H1 (cell line): ENCODE measurements at regions not wholly inside any gene's neighbourhood (a gene's known extent, or its start where the extent isn't known, plus 50 kb on each side); places are given as distances from the start of the nearest gene placed in this dataset.

Experiments used
- SP2 ChIP-seq: IDR thresholded peaks from 2 replicates; pipeline ENCODE4 v1.6.1; 2012; ENCODE audit warnings: mild to moderate bottlenecking, low read length, inconsistent platforms
- TF ChIP-seq, protein P1 (sequence below), 3 experiments: IDR thresholded peaks; 1 replicate in 2 of 3; 2 replicates in 1 of 3; pipeline versions ENCODE4 v1.5.1 to v1.6.1; 2011; ENCODE audit warnings: low read length in 3 of 3, mild to moderate bottlenecking in 3 of 3, inconsistent platforms in 2 of 3, low read depth in 1 of 3, moderate library complexity in 1 of 3; ENCODE audit not compliant: insufficient read depth in 1 of 3; ENCODE audit errors: control extremely low read depth in 1 of 3

DNA sequence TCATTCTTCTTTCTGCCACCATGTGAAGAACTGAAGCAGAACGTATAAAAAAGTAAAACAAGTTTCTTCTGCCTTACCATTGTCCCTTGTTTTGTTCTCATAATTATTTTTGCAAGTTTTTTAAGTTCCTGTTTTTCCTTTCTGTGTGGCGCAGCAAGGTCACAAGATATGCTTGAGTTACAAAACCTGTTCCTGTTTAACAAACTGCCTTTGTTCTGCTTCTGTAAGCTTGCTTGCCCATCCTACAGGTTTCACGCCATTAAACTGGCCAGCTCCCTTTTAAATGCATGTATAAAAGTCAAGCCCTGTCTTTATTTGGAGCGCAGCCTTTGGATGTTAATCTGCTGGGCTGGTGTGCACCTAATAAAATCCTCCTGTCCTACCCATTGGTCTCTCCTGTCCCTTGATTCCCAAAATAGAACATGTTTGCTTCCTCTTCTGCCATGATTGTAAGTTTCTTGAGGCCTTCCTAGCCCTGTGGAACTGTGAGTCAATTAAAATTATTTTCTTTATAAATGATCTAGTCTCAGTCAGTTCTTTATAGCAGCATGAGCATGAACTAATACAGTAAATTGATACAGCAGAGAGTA lies 1115.4 kb downstream of the SLITRK1 start:
- TF ChIP-seq SP2: no peak
- TF ChIP-seq, protein P1, sequence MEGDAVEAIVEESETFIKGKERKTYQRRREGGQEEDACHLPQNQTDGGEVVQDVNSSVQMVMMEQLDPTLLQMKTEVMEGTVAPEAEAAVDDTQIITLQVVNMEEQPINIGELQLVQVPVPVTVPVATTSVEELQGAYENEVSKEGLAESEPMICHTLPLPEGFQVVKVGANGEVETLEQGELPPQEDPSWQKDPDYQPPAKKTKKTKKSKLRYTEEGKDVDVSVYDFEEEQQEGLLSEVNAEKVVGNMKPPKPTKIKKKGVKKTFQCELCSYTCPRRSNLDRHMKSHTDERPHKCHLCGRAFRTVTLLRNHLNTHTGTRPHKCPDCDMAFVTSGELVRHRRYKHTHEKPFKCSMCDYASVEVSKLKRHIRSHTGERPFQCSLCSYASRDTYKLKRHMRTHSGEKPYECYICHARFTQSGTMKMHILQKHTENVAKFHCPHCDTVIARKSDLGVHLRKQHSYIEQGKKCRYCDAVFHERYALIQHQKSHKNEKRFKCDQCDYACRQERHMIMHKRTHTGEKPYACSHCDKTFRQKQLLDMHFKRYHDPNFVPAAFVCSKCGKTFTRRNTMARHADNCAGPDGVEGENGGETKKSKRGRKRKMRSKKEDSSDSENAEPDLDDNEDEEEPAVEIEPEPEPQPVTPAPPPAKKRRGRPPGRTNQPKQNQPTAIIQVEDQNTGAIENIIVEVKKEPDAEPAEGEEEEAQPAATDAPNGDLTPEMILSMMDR (IDR thresholded peaks at IDR 0.05; ENCODE audit: control extremely low read depth in 1 of 3, insufficient read depth in 1 of 3, low read depth in 1 of 3, low read length in 3 of 3): no peak
